K562 (cell line): ENCODE measurements at regions not wholly inside any gene's neighbourhood (a gene's known extent, or its start where the extent isn't known, plus 50 kb on each side); places are given as distances from the start of the nearest gene placed in this dataset.
"Not testable (repeated sequence)": the region's sequence is repeated elsewhere in the genome, so short reads cannot be mapped to it uniquely, and the experiment has no call there.

Experiments
- ATAC-seq: fragments of 200-7000 bp; cut with Tn5 transposase; 3 replicates; pipeline ENCODE4 v1.9.1; 2020; ENCODE audit warnings: moderate library complexity
- BruUV-seq: library from RNA; stranded (reverse); fragments of 400-500 nt; replicated peaks from 2 replicates; lab custom pipeline; 2021; lab: Mats Ljungman, UMichigan
- CTCF ChIA-PET: fragments of 300-600 bp; formaldehyde crosslinking; extraction: SDS; loops from one replicate; lab custom pipeline; 2021; ENCODE audit warnings: low intra/inter-chr PET ratio; lab: Yijun Ruan, JAX
- POLR2A ChIA-PET: fragments of 300-600, 350-650 bp; sonication (Branson Sonifier 250); formaldehyde crosslinking; extraction: SDS; loops from one replicate; lab custom pipeline; 2021; ENCODE audit warnings: antibody characterized with exemption, inconsistent platforms; lab: Yijun Ruan, JAX
- DNase-seq, 4 experiments: peaks; one replicate each; pipeline versions ENCODE4 v3.0.0 to v3.0.0-alpha.2; 2011 to 2018; ENCODE audit warnings: low spot score in 3 of 4, mixed read lengths in 3 of 4; ENCODE audit errors: extremely low read depth in 1 of 4
- FAIRE-seq: peaks from 2 replicates; lab custom pipeline; 2011; peaks lifted over from hg19 to GRCh38; lab: Jason Lieb, UNC
- H2AFZ ChIP-seq: 2 replicates; pipeline ENCODE4 v1.6.0; 2011; ENCODE audit warnings: low read depth, low read length, control low read depth, inconsistent platforms
- H3K27ac ChIP-seq: fragments of 200-600 bp; 3 replicates; pipeline ENCODE4 v1.8.0; 2011; ENCODE audit warnings: low read depth, mild to moderate bottlenecking, control low read depth, inconsistent platforms, low read length, moderate library complexity, mixed read lengths; ENCODE audit errors: extremely low read depth
- H3K27me3 ChIP-seq, 2 experiments: fragments of 300-600 bp in 1 of 2; 2 replicates in 1 of 2; 3 replicates in 1 of 2; pipeline versions ENCODE4 v1.6.0 to v1.8.0; 2011; ENCODE audit warnings: inconsistent platforms in 2 of 2, low read length in 2 of 2, mild to moderate bottlenecking in 1 of 2, mixed read lengths in 1 of 2, moderate library complexity in 1 of 2; ENCODE audit not compliant: control insufficient read depth in 2 of 2, insufficient read depth in 2 of 2
- H3K36me3 ChIP-seq: fragments of 300-600 bp; 3 replicates; pipeline ENCODE4 v1.8.0; 2011; ENCODE audit warnings: mild to moderate bottlenecking, low read length, inconsistent platforms; ENCODE audit not compliant: control insufficient read depth, insufficient read depth
- H3K4me1 ChIP-seq, 2 experiments: fragments of 200-600 bp in 1 of 2; replicated peaks in 1 of 2; 2 replicates in 1 of 2; 3 replicates in 1 of 2; pipeline versions ENCODE4 v1.5.1 to v1.8.0; 2011; ENCODE audit warnings: inconsistent platforms in 2 of 2, low read length in 2 of 2, mild to moderate bottlenecking in 1 of 2, mixed read lengths in 1 of 2, moderate library complexity in 1 of 2; ENCODE audit not compliant: control insufficient read depth in 2 of 2, insufficient read depth in 2 of 2
- H3K4me2 ChIP-seq: 2 replicates; pipeline ENCODE4 v1.6.1; 2011; ENCODE audit warnings: low read length, control low read depth, inconsistent platforms, mixed read lengths; ENCODE audit not compliant: insufficient read depth
- H3K4me3 ChIP-seq: fragments of 200-600 bp; sonication (generic), shearing (Covaris generic); 2 replicates; pipeline ENCODE4 v1.5.1; 2016; ENCODE audit warnings: control low read depth, inconsistent platforms
- H3K79me2 ChIP-seq: fragments of 200-600 bp; 3 replicates; pipeline ENCODE4 v1.8.0; 2011; ENCODE audit warnings: low read length, inconsistent platforms; ENCODE audit not compliant: control insufficient read depth, insufficient read depth
- H3K9ac ChIP-seq, 2 experiments: 2 replicates each; pipeline versions ENCODE4 v1.6.0 to v1.6.1; 2011; ENCODE audit warnings: low read depth in 2 of 2, low read length in 2 of 2, control low read depth in 1 of 2, inconsistent platforms in 1 of 2, mild to moderate bottlenecking in 1 of 2, mixed read lengths in 1 of 2; ENCODE audit not compliant: insufficient read depth in 1 of 2
- H3K9me1 ChIP-seq: one replicate; pipeline ENCODE4 v1.6.0; 2011; ENCODE audit warnings: inconsistent platforms, mild to moderate bottlenecking, low read length, moderate library complexity; ENCODE audit not compliant: control insufficient read depth, insufficient read depth
- H3K9me3 ChIP-seq: replicated peaks from 2 replicates; pipeline ENCODE4 v1.5.1; 2011; ENCODE audit warnings: low read depth, low read length, inconsistent platforms; ENCODE audit not compliant: control insufficient read depth, insufficient read depth
- H4K20me1 ChIP-seq: replicated peaks from 2 replicates; pipeline ENCODE4 v1.6.1; 2011; ENCODE audit warnings: low read length, inconsistent platforms, mixed read lengths; ENCODE audit not compliant: control insufficient read depth, insufficient read depth
- ASH1L ChIP-seq: fragments of 450-650 bp; IDR thresholded peaks from 2 replicates; pipeline ENCODE4 v1.6.1; 2018; ENCODE audit warnings: borderline replicate concordance, mild to moderate bottlenecking, low read depth; ENCODE audit not compliant: partially characterized antibody
- GATAD2B ChIP-seq: fragments of 450-650 bp; IDR thresholded peaks from 2 replicates; pipeline ENCODE4 v1.6.1; 2017; ENCODE audit warnings: mild to moderate bottlenecking, borderline replicate concordance
- HNRNPK ChIP-seq: fragments of 200-400 bp; formaldehyde crosslinking; IDR thresholded peaks from one replicate; pipeline ENCODE4 v1.6.1; 2018; ENCODE audit warnings: mild to moderate bottlenecking, low read depth, low read length; ENCODE audit not compliant: poor library complexity, severe bottlenecking
- KAT8 ChIP-seq: fragments of 450-650 bp; IDR thresholded peaks from 2 replicates; pipeline ENCODE4 v1.6.1; 2016; ENCODE audit warnings: low read depth, mild to moderate bottlenecking
- MCM2 ChIP-seq: fragments of 450-650 bp; IDR thresholded peaks from 2 replicates; pipeline ENCODE4 v1.6.1; 2017; ENCODE audit warnings: low read depth, mild to moderate bottlenecking
- NR2C2 ChIP-seq, 2 experiments: fragments of 200-800 bp in 1 of 2; sonication (Bioruptor generic) in 1 of 2; sonication (generic) in 1 of 2; formaldehyde crosslinking in 1 of 2; IDR thresholded peaks; 2 replicates each; pipeline versions ENCODE4 v1.6.1 to v1.8.0; 2016 to 2022; ENCODE audit warnings: mild to moderate bottlenecking in 1 of 2, missing compliant biosample characterization in 1 of 2, missing genetic modification characterization in 1 of 2, missing genetic modification reagents in 1 of 2
- PHTF2 ChIP-seq: fragments of 250-450 bp; sonication (Bioruptor Pico); IDR thresholded peaks from 2 replicates; pipeline ENCODE4 v1.5.0; 2021; ENCODE audit warnings: mild to moderate bottlenecking
- SIRT6 ChIP-seq: IDR thresholded peaks from one replicate; pipeline ENCODE4 v1.6.1; 2012; ENCODE audit warnings: low read depth, mild to moderate bottlenecking, control low read depth, inconsistent platforms, low read length, moderate library complexity
- WHSC1 ChIP-seq: IDR thresholded peaks from one replicate; pipeline ENCODE4 v1.6.1; 2012; ENCODE audit warnings: low read length, control low read depth, inconsistent platforms
- ZC3H4 ChIP-seq: sonication (generic); formaldehyde crosslinking; IDR thresholded peaks from 2 replicates; pipeline ENCODE4 v1.9.0; 2021; ENCODE audit warnings: missing genetic modification reagents, borderline replicate concordance
- ZNF121 ChIP-seq: sonication (generic); formaldehyde crosslinking; conservative IDR thresholded peaks from 2 replicates; pipeline ENCODE4 v1.8.0; 2022; ENCODE audit warnings: missing genetic modification reagents
- WGBS: fragments of 100-300 bp; shearing (Covaris generic); methylation state at CpG from one replicate; pipeline ENCODE4 v1.1.6; 2016; ENCODE audit warnings: low coverage, mixed read lengths; ENCODE audit not compliant: insufficient coverage; ENCODE audit errors: missing lambda C conversion rate; 5-methylcytosine and 5-hydroxymethylcytosine counted together
- in situ Hi-C: fragments of 300-500 bp; cut with MboI; formaldehyde crosslinking; loops from 4 replicates; pipeline ENCODE4 v1.15.0; 2018; ENCODE audit warnings: inconsistent platforms, mixed read lengths
- intact Hi-C: fragments of 100-400 bp; cut with micrococcal nuclease; formaldehyde crosslinking; loops from 2 replicates; pipeline ENCODE4 v1.14.2; 2022
- TF ChIP-seq, protein P1 (sequence below), 2 experiments: fragments of 450-650 bp in 1 of 2; sonication (generic) in 1 of 2; formaldehyde crosslinking; conservative IDR thresholded peaks; 2 replicates each; pipeline versions ENCODE4 v1.4.0 to v1.8.1; 2020 to 2022; ENCODE audit warnings: mild to moderate bottlenecking in 1 of 2, missing genetic modification reagents in 1 of 2
- TF ChIP-seq, protein P2 (sequence below): fragments of 450-650 bp; formaldehyde crosslinking; IDR thresholded peaks from 2 replicates; pipeline ENCODE4 v1.4.0; 2020; ENCODE audit warnings: mild to moderate bottlenecking

DNA sequence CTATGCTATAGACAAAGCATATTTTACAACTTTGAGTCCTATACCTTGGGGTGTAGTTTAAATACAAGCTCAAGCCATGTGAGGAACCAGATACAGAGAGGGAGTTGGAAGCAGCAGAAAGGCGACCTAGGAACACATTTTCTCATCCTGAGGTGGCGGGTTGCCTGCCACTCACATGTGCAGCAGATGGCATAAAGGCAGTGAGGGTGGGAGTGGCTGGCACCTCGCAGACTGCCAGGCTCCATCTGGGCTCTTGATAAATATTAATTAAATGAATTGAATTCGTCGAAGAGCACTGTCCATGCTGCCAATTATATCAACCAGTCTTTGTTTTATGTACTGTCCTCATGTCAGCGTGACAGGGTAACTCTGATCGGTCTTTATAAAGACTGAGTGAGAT lies 79.0 kb upstream of the SEMA3C start:
- no peak overlapping the region for H3K27ac ChIP-seq
- H3K27me3 ChIP-seq: no peaks in the 10 kb centered on the region
- in situ Hi-C loops: no loop called here
- H4K20me1 ChIP-seq: no peaks in the 10 kb centered on the region
- no peak for DNase-seq
- TF ChIP-seq SIRT6: no peak
- TF ChIP-seq, protein P1, sequence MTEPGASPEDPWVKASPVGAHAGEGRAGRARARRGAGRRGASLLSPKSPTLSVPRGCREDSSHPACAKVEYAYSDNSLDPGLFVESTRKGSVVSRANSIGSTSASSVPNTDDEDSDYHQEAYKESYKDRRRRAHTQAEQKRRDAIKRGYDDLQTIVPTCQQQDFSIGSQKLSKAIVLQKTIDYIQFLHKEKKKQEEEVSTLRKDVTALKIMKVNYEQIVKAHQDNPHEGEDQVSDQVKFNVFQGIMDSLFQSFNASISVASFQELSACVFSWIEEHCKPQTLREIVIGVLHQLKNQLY (CRISPR knock-in tag; conservative IDR thresholded peaks at IDR 0.05): no peak
- TF ChIP-seq ZNF121 (CRISPR knock-in tag): no peak
- no peak for TF ChIP-seq HNRNPK
- TF ChIP-seq KAT8: no peak
- TF ChIP-seq NR2C2 (CRISPR knock-in tag; IDR thresholded peaks at IDR 0.05): no peak
- no peak for TF ChIP-seq NR2C2 (tag; IDR thresholded peaks at IDR 0.05)
- TF ChIP-seq, protein P2, sequence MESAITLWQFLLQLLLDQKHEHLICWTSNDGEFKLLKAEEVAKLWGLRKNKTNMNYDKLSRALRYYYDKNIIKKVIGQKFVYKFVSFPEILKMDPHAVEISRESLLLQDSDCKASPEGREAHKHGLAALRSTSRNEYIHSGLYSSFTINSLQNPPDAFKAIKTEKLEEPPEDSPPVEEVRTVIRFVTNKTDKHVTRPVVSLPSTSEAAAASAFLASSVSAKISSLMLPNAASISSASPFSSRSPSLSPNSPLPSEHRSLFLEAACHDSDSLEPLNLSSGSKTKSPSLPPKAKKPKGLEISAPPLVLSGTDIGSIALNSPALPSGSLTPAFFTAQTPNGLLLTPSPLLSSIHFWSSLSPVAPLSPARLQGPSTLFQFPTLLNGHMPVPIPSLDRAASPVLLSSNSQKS (CRISPR knock-in tag): no peak
- no peak for TF ChIP-seq ZC3H4
- TF ChIP-seq PHTF2 (CRISPR knock-in tag): no peak
- no peak for TF ChIP-seq WHSC1
- TF ChIP-seq MCM2: no peak
- TF ChIP-seq GATAD2B: no peak
- TF ChIP-seq ASH1L: no peak
- TF ChIP-seq, all 486 proteins: peak for 0
- no peak for FAIRE-seq
- no peak for ATAC-seq
- Histone ChIP-seq H2AFZ (no peak overlapping the region), H3K4me3 (no peak overlapping the region), H3K9me3 (no peaks in the 10 kb centered on the region), H3K79me2 (no peaks in the 10 kb centered on the region), H3K4me1 (no peaks in the 10 kb centered on the region), H3K36me3 (no peaks in the 10 kb centered on the region), H3K9me1 (no peaks in the 10 kb centered on the region), H3K9ac (no peak overlapping the region), H3K4me2 (no peak overlapping the region)
- POLR2A ChIA-PET: no interaction called here
- WGBS: 13% methylated on average over 7 of the region's 7 CpGs
- intact Hi-C loops: no loop called here
- CTCF ChIA-PET: no interaction called here
- BruUV-seq: no TSS peak

- H3K27me3 ChIP-seq, POLR2A ChIA-PET, H3K9me3 ChIP-seq, H3K4me2 ChIP-seq, H4K20me1 ChIP-seq, DNase-seq, FAIRE-seq, H3K27ac ChIP-seq, in situ Hi-C loops, H3K4me3 ChIP-seq, H3K9ac ChIP-seq, H3K9me1 ChIP-seq, H3K4me1 ChIP-seq, ATAC-seq, BruUV-seq, CTCF ChIA-PET, intact Hi-C loops, H3K36me3 ChIP-seq, H3K79me2 ChIP-seq, H2AFZ ChIP-seq: not testable (repeated sequence)
- 3% methylated on average over 2 of the region's 2 CpGs for WGBS
Measured at GRCh38 chr7:80996236-80996635, 77.4 kb upstream of the SEMA3C start.
